ENCODE measurements at regions not wholly inside any gene's neighbourhood (a gene's known extent, or its start where the extent isn't known, plus 50 kb on each side); places are given as distances from the start of the nearest gene placed in this dataset.

- no peak for DNase-seq
Observed at GRCh38 chrX:78476701-78477100, 149.3 kb upstream of the CYSLTR1 start.

DNA sequence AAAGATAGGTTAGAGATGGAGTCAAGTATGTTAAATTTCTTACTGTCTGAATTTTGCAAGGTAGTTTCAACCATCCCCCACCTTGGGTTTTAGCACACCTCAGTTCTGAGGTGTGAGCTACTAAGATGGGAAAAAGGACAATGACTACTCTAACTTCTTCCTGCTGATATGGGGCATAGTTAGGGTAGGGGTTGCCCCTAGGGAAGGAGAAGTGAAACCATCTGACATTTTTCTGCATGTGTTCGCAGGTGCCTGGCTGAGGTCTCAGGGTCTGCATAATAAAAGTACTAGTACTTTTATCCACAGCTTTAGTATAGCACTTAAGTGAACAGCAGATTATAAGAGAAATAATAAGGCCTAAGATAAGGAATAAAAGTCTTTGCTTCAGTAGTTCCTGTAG, 129.5 kb upstream of the CYSLTR1 start:
- no peak for DNase-seq

DNA sequence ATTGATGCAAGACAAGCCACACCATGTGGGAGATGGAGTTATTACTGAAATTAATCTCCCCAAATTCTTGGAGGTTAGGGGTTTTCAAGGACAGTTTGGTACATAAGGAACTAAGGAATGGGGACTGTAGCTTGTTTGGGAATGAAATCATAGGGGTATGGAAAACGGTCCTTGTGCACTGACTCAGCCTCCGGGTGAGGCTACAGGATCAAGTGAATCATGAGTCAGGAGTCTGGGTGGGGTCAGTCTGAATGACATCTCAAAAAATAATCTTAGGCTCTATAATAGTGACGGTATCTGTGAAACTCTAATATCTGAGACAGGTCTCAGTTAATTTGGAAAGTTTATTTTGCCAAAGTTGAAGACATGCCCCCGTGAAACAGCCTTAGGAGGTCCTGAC, 128.5 kb upstream of the CYSLTR1 start:
- no peak for DNase-seq

GRCh38 chrX:78452356-78452755, 124.9 kb upstream of the CYSLTR1 start:
- DNase-seq: no peak

GRCh38 chrX:78437621-78438020, 110.2 kb upstream of the CYSLTR1 start:
- no peak for DNase-seq

DNA sequence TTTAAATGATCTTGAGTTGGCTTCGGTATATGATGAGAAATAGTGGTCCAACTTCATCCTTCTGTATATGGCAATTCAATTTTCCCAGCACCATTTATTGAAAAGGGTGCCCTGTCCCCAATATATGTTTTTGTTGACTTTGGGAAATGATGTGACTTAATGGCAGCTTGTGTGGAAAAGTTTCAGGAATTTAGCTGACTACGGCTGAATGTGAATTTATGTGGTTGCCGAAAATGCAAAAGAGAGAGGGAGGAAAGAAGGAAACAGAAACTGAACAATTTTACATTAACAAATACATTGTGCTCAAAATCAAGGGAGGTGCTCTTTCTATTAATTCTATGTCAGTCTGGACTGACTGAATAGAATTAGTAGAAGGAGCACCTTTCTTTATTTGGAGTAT, 101.8 kb upstream of the CYSLTR1 start:
- no peak for DNase-seq

GRCh38 chrX:78388663-78389062, 61.3 kb upstream of the CYSLTR1 start:
- DNase-seq: no peak

GRCh38 chrX:78387364-78387763, 60.0 kb upstream of the CYSLTR1 start:
- DNase-seq: no peak

DNA sequence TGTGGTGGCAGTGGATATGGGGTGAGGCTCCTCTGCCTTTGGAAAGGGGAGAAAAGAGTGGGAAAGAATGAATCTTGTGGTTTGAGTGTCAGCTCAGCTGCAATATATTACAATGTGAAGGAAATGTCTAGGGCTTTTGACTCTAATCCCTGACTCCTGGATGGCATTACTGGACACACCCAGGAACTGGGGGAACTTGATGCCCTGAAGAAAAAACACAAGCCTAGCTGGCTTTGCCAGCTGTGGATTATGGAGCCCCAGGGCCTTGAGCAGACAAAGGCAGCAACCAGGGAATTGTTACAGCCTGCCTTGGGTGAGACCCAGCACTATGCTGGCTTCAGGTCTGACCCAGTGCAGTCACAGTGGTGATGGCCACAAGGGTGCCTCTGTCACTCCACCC, 57.1 kb upstream of the CYSLTR1 start:
- no peak for DNase-seq

GRCh38 chrX:78383594-78383993, 56.2 kb upstream of the CYSLTR1 start:
- DNase-seq: no peak

DNA sequence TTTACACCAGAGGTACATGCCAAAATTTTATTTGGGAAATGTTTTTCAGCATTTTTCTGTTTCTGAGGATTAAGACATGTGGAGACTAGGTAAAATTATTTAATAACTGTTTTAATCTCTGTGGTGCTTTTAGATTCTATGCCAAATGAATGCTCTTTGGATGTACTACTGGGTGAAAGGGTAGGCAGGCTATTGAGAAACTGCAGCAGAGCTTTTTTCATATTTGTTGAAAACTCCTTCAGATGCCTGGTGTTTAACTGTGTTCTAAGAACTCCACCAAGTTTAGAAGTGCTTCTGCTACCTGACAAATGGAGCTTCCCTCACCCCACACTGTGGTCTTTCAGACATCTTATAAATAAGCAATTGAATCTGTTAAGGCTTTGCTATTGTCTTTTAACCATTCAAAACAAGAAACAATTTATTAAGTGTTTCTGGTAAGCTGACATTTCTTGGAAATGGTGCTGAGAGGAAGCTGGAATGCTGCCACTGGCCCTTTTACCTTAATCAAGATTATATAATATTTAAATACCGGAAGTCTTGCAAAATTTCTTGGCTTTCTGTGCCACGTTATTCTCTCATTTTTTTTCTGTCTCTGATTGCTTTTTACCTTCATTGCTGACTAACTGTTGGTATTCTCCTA, 51.2 kb upstream of the CYSLTR1 start:
- DNase-seq: no peak
